Peyer's patch (tissue), 4 donors: ENCODE measurements at regions not wholly inside any gene's neighbourhood (a gene's known extent, or its start where the extent isn't known, plus 50 kb on each side); places are given as distances from the start of the nearest gene placed in this dataset.

Experiments used
- POLR2A ChIP-seq, 2 donors: fragments of 450-650 bp; IDR thresholded peaks; one replicate each; pipeline ENCODE4 v1.5.1; 2017; ENCODE audit warnings: antibody characterized with exemption in 2 of 2, mild to moderate bottlenecking in 2 of 2, moderate library complexity in 2 of 2
- TF ChIP-seq, protein P1 (sequence below), 6 experiments: fragments of 450-650 bp in 4 of 6; fragments of 200-600 bp in 2 of 6; sonication (generic) in 1 of 6; IDR thresholded peaks; one replicate each; pipeline ENCODE4 v1.5.1; 2017 to 2019; ENCODE audit warnings: antibody characterized with exemption in 6 of 6, mild to moderate bottlenecking in 3 of 6, moderate library complexity in 1 of 6

DNA sequence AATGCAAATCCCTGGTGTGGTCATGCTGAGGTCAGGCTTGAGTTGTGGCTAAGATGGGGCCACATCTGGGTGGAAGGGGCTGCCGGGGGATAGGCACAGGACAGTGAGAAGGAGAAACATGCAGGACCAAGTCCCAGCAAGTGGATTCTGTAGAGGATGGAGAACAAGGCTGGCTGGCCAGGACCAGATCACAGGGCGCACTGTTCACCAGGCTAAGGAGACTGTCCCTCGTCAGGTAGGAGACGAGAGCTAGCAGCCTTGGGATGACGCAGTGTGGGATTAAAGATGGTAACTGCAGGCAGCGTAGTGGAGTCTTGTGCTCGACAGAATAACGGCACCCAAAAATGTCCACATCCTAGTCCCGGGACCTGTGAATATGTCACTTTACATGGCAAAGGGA lies 336.1 kb downstream of the BCL11B start:
- TF ChIP-seq POLR2A (IDR thresholded peaks at IDR 0.05) = no peak
- TF ChIP-seq, protein P1, sequence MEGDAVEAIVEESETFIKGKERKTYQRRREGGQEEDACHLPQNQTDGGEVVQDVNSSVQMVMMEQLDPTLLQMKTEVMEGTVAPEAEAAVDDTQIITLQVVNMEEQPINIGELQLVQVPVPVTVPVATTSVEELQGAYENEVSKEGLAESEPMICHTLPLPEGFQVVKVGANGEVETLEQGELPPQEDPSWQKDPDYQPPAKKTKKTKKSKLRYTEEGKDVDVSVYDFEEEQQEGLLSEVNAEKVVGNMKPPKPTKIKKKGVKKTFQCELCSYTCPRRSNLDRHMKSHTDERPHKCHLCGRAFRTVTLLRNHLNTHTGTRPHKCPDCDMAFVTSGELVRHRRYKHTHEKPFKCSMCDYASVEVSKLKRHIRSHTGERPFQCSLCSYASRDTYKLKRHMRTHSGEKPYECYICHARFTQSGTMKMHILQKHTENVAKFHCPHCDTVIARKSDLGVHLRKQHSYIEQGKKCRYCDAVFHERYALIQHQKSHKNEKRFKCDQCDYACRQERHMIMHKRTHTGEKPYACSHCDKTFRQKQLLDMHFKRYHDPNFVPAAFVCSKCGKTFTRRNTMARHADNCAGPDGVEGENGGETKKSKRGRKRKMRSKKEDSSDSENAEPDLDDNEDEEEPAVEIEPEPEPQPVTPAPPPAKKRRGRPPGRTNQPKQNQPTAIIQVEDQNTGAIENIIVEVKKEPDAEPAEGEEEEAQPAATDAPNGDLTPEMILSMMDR (IDR thresholded peaks at IDR 0.05) = no peak
